Lower leg skin (tissue), 4 donors: ENCODE measurements at regions not wholly inside any gene's neighbourhood (a gene's known extent, or its start where the extent isn't known, plus 50 kb on each side); places are given as distances from the start of the nearest gene placed in this dataset.

Experiments
- DNase-seq, 2 donors: peaks; one replicate each; pipeline ENCODE4 v3.0.0-alpha.2; 2019; ENCODE audit warnings: low spot score in 2 of 2
- H3K4me3 ChIP-seq: fragments of 200-600 bp; sonication (generic); 2 replicates; pipeline ENCODE4 v1.5.1; 2017; ENCODE audit warnings: mild to moderate bottlenecking, low read depth; ENCODE audit not compliant: poor library complexity, severe bottlenecking
- POLR2A ChIP-seq, 2 donors: fragments of 450-650 bp; IDR thresholded peaks; one replicate each; pipeline ENCODE4 v1.6.1; 2016 to 2017; ENCODE audit warnings: antibody characterized with exemption in 2 of 2, mild to moderate bottlenecking in 1 of 2, moderate library complexity in 1 of 2
- WGBS, 2 donors: methylation state at CpG; one replicate each; pipeline ENCODE4 v1.1.5; 2018; 5-methylcytosine and 5-hydroxymethylcytosine counted together
- intact Hi-C: fragments of 100-400 bp; cut with DNase I; formaldehyde crosslinking; loops from one replicate; pipeline ENCODE4 v1.15.0; 2023; ENCODE audit warnings: low total_unique reads
- TF ChIP-seq, protein P1 (sequence below), 3 donors: fragments of 450-650 bp; IDR thresholded peaks; one replicate each; pipeline ENCODE4 v1.5.1; 2016; ENCODE audit warnings: antibody characterized with exemption in 3 of 3, mild to moderate bottlenecking in 3 of 3, moderate library complexity in 2 of 3

DNA sequence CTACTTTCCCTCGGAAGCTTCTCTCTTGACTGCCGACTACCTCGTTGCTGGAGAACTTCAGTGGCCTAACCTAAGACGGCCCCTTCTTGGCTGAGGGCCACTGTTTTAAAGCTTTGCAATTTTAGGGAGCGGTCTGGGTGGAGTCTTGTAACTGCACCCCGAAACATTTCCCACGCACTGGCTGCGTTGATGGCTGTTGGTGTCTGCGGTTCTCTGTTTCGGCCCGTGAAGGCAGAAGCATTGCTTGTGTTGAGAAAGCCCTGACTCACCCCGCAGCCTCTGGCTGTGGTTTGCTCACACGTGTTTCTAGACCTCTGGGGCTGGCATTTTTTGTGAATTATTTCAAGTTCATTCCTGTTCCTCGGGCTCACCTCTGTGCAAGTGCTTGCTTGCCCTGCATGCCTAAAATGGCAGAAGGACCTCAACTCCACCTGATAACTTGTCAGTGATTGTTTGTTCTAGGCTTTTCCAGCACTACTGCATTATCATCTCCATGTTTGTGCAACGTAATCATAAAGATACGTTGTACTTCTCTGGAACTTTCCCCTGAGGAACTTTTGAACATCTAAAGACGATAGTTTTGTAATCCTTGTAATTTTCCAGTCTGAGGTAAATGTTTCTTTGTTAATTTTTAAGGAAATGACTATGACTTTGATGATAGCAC lies 94.2 kb upstream of the DLX2 start:
- no peak overlapping the region for H3K4me3 ChIP-seq
- peak in 1 of 2 donors; percentile 69 for DNase-seq
- intact Hi-C loops = no loop called here
- TF ChIP-seq, protein P1, sequence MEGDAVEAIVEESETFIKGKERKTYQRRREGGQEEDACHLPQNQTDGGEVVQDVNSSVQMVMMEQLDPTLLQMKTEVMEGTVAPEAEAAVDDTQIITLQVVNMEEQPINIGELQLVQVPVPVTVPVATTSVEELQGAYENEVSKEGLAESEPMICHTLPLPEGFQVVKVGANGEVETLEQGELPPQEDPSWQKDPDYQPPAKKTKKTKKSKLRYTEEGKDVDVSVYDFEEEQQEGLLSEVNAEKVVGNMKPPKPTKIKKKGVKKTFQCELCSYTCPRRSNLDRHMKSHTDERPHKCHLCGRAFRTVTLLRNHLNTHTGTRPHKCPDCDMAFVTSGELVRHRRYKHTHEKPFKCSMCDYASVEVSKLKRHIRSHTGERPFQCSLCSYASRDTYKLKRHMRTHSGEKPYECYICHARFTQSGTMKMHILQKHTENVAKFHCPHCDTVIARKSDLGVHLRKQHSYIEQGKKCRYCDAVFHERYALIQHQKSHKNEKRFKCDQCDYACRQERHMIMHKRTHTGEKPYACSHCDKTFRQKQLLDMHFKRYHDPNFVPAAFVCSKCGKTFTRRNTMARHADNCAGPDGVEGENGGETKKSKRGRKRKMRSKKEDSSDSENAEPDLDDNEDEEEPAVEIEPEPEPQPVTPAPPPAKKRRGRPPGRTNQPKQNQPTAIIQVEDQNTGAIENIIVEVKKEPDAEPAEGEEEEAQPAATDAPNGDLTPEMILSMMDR (IDR thresholded peaks at IDR 0.05) = no peak
- TF ChIP-seq POLR2A (IDR thresholded peaks at IDR 0.05) = no peak
- WGBS, 2 donors = 39 to 46% methylated on average over 17 of the region's 17 CpGs

DNA sequence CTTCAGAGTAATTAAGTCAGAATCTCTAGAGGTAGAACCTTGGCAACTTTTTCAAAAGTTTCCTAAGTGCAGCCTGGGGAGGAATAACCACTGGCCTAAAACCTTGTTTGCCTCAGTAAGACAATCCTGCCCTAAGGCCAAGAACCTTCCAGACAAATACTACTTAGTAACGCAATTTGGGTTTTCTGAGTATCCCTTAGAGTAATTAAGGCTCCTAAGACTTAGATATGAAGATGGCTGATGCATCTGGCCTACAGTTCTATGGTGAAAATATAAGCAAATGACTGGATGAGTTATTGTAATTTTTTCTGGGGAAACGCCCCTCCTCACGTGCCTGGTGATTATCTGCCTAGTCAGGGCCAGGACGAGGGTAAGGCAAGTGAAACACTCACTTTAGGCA lies 95.7 kb upstream of the DLX2 start:
- DNase-seq = no peak
- WGBS, 2 donors = 50 to 59% methylated on average over 4 of the region's 4 CpGs
- no peak overlapping the region for H3K4me3 ChIP-seq
- intact Hi-C loops = no loop called here
- no peak for TF ChIP-seq POLR2A (IDR thresholded peaks at IDR 0.05)
- TF ChIP-seq, protein P1 (IDR thresholded peaks at IDR 0.05) = no peak

DNA sequence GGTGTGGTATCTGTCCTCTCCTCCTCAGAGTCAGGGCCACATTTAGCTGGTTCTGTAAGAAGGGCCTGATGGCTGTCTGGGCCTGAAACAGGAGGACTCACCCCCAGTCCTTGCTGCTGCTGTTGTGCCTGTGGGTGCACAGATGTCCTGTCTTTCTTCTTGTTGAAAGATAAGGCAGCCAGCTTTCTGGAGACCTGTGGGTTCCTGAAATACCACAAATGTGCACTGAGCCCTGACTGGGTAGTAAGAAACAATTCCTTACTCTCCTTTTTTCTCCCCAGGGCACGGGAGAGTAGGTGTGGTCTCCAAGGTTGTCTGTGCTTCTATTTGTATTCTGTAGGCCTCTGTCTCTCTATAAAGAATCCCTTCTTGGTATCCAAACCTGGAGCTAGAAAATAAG lies 96.2 kb upstream of the DLX2 start:
- no peak for DNase-seq
- no peak overlapping the region for H3K4me3 ChIP-seq
- 39 to 68% methylated on average over 1 of the region's 1 CpG for WGBS, 2 donors
- TF ChIP-seq POLR2A (IDR thresholded peaks at IDR 0.05) = no peak
- TF ChIP-seq, protein P1 (IDR thresholded peaks at IDR 0.05) = no peak
- intact Hi-C loops = no loop called here

DNA sequence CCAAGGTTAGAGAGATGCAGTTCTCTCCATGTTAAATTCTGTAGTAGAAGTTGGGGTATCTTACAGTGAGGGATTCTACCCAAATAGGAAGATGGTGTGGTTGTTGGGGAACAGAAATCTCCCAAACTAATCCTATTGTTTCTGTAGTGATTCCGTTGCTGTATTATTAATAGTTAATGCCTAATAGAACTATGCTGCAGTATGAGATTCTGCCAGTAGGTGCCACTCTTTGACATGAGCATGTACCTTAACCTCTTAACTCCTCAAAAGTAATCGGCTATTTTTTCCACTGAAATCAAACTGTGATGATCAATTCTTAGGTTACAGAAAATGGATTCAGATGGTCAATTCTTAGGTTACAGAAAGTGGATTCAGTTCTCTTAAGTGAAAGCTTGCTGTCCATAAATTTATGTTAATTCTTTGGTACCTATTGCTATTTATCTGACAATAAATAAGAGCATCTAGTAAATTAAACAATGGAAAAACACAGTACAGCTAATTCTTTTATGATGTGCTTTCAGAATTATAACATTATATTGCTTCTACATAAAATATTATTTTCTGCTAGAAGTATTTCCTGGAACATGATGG lies 97.9 kb upstream of the DLX2 start:
- WGBS, 2 donors = 92 to 94% methylated on average over 2 of the region's 2 CpGs
- no peak for DNase-seq
- intact Hi-C loops = no loop called here
- TF ChIP-seq, protein P1 (IDR thresholded peaks at IDR 0.05) = no peak
- TF ChIP-seq POLR2A (IDR thresholded peaks at IDR 0.05) = no peak
- no peak overlapping the region for H3K4me3 ChIP-seq

DNA sequence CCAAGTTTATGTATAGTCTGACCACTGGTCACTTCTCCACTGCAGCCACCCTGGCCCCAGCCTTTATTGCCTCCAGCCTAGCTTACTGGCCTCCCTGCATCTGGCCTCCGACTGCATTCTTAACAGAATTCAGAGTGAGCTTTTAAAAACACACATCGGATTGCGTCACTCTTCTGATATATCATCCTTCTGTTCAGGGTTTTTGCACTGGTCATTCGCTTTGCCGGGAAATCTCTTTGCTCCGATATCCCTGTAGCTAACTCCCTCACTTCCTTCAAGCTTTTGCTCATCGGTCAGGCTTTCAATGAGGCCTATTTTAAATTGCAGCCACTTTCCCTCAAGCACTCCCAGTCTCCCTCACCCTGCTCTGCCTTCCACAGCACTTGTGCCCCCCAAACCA lies 101.6 kb upstream of the DLX2 start:
- no peak for TF ChIP-seq POLR2A (IDR thresholded peaks at IDR 0.05)
- TF ChIP-seq, protein P1 (IDR thresholded peaks at IDR 0.05) = no peak
- intact Hi-C loops = no loop called here
- H3K4me3 ChIP-seq = no peak overlapping the region
- DNase-seq = peak in 1 of 2 donors; percentile 42
- 93 to 96% methylated on average over 7 of the region's 7 CpGs for WGBS, 2 donors

DNA sequence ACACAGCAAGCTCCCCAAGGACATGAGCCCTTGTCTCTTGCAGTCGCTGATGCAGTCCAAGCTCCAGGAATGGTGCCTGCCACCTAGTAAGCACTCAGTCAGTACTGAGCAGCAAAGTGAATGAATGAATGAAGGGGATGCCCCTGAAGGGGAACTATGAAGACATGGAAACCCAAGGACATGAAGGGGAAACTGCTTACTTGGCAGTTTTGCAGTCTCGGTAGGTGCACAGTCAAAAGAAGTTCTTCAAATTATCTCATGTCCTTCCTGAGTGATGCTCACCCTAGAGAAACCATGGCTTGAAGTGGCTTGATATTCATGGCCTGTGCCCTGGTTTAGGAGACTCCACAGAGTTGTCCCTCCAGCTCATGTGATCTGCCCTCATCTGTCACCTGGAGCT lies 102.1 kb upstream of the DLX2 start:
- WGBS, 2 donors = 91 to 92% methylated on average over 2 of the region's 2 CpGs
- DNase-seq = no peak
- TF ChIP-seq, protein P1 (IDR thresholded peaks at IDR 0.05) = no peak
- TF ChIP-seq POLR2A (IDR thresholded peaks at IDR 0.05) = no peak
- H3K4me3 ChIP-seq = no peak overlapping the region
- intact Hi-C loops = no loop called here
